Glutamatergic neuron (in vitro differentiated cells): ENCODE measurements at regions not wholly inside any gene's neighbourhood (a gene's known extent, or its start where the extent isn't known, plus 50 kb on each side); places are given as distances from the start of the nearest gene placed in this dataset.
"Not testable (repeated sequence)": the region's sequence is repeated elsewhere in the genome, so short reads cannot be mapped to it uniquely, and the experiment has no call there.

ENCODE experiments used
- DNase-seq: peaks from one replicate; pipeline ENCODE4 v3.0.0; 2022
- H3K27ac Mint-ChIP-seq: one replicate; pipeline ENCODE4 v1.8.0; 2020; ENCODE audit warnings: mild to moderate bottlenecking, mixed read lengths, inconsistent platforms; ENCODE audit not compliant: unreplicated experiment
- H3K27me3 Mint-ChIP-seq: one replicate; pipeline ENCODE4 v1.8.0; 2020; ENCODE audit warnings: mild to moderate bottlenecking, moderate library complexity, mixed read lengths, inconsistent platforms; ENCODE audit not compliant: unreplicated experiment
- H3K36me3 Mint-ChIP-seq: one replicate; pipeline ENCODE4 v1.8.0; 2020; ENCODE audit warnings: mild to moderate bottlenecking, mixed read lengths, inconsistent platforms; ENCODE audit not compliant: unreplicated experiment
- H3K4me1 Mint-ChIP-seq: one replicate; pipeline ENCODE4 v1.8.0; 2020; ENCODE audit warnings: mild to moderate bottlenecking, low read depth, mixed read lengths, inconsistent platforms; ENCODE audit not compliant: unreplicated experiment
- H3K4me3 Mint-ChIP-seq: one replicate; pipeline ENCODE4 v1.8.0; 2020; ENCODE audit warnings: mild to moderate bottlenecking, mixed read lengths, inconsistent platforms; ENCODE audit not compliant: unreplicated experiment
- H3K9me3 Mint-ChIP-seq: one replicate; pipeline ENCODE4 v1.8.0; 2020; ENCODE audit warnings: mild to moderate bottlenecking, moderate library complexity, mixed read lengths, inconsistent platforms; ENCODE audit not compliant: unreplicated experiment
- TF ChIP-seq, protein P1 (sequence below): fragments of 200-600 bp; sonication (generic); IDR thresholded peaks from one replicate; pipeline ENCODE4 v1.5.0; 2021; ENCODE audit not compliant: partially characterized antibody, unreplicated experiment

DNA sequence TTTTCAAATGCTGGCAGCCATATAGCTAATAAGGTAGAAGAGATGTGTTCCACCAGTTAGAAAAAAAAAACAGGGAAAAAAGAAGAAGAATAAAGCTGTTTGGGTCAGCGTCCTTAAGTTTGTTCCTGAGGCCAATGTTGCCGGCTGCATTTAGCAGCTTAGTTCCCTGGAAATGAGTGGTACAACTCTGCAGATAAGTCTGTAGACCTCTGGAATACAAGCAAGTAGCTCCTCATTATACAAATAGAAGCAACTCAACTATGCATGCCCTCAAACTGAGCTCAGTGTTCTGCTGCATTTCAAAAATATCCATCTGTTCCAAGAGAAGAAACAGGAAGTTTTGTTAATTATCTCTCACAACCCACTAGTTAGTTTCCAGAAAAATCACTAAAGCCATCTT, 181.2 kb upstream of the PKN2 start:
- no peaks in the 10 kb centered on the region for H3K4me1 Mint-ChIP-seq
- no peak overlapping the region for H3K27ac Mint-ChIP-seq
- peaks cover 2% of the 10 kb centered on the region for H3K27me3 Mint-ChIP-seq
- no peak overlapping the region for H3K4me3 Mint-ChIP-seq
- DNase-seq = no peak
- peaks cover 4% of the 10 kb centered on the region for H3K9me3 Mint-ChIP-seq
- no peaks in the 10 kb centered on the region for H3K36me3 Mint-ChIP-seq
- TF ChIP-seq, protein P1, sequence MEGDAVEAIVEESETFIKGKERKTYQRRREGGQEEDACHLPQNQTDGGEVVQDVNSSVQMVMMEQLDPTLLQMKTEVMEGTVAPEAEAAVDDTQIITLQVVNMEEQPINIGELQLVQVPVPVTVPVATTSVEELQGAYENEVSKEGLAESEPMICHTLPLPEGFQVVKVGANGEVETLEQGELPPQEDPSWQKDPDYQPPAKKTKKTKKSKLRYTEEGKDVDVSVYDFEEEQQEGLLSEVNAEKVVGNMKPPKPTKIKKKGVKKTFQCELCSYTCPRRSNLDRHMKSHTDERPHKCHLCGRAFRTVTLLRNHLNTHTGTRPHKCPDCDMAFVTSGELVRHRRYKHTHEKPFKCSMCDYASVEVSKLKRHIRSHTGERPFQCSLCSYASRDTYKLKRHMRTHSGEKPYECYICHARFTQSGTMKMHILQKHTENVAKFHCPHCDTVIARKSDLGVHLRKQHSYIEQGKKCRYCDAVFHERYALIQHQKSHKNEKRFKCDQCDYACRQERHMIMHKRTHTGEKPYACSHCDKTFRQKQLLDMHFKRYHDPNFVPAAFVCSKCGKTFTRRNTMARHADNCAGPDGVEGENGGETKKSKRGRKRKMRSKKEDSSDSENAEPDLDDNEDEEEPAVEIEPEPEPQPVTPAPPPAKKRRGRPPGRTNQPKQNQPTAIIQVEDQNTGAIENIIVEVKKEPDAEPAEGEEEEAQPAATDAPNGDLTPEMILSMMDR = no peak

DNA sequence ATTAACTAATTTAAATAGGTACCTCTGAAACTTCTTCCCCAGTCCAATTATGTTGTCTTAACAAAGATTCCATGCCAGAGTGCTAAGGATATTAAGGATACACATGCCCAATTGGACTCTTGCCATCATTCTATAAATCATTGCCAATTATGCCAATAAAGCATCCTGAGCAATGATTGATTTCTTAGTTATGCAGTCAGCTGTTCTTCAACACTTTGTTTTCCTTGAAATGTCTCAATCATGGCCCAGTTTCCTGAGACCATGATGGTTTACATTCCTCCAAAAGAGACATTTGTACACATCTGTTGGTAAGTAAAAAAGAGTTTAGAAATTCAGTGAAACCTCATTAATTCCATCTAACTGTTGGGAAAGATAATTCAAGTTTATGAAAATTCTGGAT, 180.4 kb upstream of the PKN2 start:
- Mint-ChIP-seq H3K4me3 (no peak overlapping the region), H3K36me3 (no peaks in the 10 kb centered on the region), H3K4me1 (no peaks in the 10 kb centered on the region), H3K27ac (no peak overlapping the region), H3K9me3 (peaks cover 4% of the 10 kb centered on the region), H3K27me3 (peaks cover 2% of the 10 kb centered on the region)
- TF ChIP-seq, protein P1 = no peak
- no peak for DNase-seq

DNA sequence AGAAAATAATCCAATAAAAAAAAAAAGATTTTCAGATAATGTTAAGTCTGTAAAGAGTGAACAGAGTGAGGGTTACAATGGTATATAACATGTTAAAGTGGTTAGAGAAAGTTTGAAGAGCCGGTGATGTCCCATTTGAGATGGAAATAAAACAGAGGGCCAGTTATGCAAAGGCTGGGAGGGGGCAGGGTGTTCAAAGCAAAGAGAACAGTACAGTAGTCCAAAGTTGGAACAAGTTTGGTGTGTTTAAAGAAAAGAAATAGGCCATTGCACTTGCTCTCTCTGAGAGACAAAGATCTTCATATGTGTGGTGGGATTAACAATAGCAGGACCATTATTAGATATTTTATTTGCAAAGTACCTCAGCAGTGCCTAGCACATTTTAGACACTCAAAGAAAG, 179.5 kb upstream of the PKN2 start:
- Mint-ChIP-seq H3K27me3 (peaks cover 2% of the 10 kb centered on the region), H3K27ac (no peak overlapping the region), H3K36me3 (no peaks in the 10 kb centered on the region), H3K4me3 (no peak overlapping the region), H3K9me3 (peaks cover 4% of the 10 kb centered on the region), H3K4me1 (no peaks in the 10 kb centered on the region)
- TF ChIP-seq, protein P1 = no peak
- no peak for DNase-seq

DNA sequence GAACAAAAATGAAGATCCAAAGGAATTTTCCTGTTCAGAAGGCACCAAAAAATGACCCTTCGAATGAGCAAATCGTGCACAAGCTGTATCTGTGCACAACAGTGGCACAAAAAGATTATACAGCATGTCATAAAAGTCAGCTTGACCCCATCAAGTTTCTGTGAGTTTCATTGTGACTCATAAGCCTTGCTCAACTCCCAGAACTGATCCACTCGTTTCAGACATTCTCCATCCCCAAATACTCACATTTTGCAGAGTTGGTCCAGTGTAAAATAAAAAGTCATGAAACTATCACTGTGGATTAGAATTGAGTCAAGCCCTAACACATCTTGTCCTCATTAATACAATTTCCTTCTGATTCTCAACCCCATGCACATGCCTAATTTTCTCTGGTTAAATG, 174.7 kb upstream of the PKN2 start:
- Mint-ChIP-seq H3K27ac (no peak overlapping the region), H3K4me1 (no peaks in the 10 kb centered on the region), H3K36me3 (no peaks in the 10 kb centered on the region), H3K27me3 (peaks cover 2% of the 10 kb centered on the region), H3K4me3 (no peak overlapping the region), H3K9me3 (peaks cover 4% of the 10 kb centered on the region)
- DNase-seq = no peak
- TF ChIP-seq, protein P1 = no peak

DNA sequence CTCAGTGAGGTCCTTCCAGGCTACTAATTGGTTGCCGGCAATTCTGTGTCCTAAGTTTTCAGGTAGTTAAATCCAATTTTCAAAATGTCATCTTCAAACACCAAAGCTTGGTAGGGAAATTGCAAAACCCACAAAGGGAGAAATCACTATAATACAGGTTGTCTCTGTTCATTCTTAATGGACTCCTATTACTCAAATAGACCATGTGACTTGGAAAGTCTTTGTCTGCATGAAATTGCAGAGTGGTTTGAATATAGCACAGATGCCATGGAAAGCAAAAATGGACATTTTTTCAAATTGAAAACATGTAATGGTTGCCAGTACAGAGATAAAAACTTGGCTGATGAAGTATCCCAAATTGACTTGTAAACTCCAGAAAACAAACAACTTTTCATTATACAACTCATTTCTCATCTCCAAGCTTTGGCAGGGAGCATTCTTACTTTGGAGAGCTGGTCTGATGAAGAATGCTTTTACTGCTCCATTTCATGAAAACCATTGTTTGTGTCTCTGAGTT, 169.5 kb upstream of the PKN2 start:
- H3K4me3 Mint-ChIP-seq = no peak overlapping the region
- no peaks in the 10 kb centered on the region for H3K4me1 Mint-ChIP-seq
- no peaks in the 10 kb centered on the region for H3K9me3 Mint-ChIP-seq
- no peaks in the 10 kb centered on the region for H3K36me3 Mint-ChIP-seq
- TF ChIP-seq, protein P1 = no peak
- no peaks in the 10 kb centered on the region for H3K27me3 Mint-ChIP-seq
- H3K27ac Mint-ChIP-seq = no peak overlapping the region
- DNase-seq = no peak

DNA sequence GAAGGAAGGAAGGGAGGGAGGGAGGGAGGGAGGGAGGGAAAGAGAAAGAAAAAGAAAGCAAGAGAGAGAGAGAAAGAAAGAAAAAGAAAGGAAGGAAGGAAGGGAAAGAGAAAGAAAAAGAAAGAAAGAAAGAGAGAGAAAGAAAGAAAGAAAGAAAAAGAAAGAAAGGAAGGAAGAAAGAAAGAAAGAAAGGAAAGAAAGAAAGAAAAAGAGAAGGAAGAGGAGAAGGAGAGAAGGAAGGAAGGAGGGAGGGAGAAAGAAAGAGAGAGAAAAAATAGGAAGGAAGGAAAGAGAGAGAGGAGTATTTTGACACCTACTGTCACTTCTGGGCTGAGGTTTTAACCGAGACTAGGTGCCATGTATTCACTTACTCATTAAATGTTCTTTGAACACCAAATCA, 166.6 kb upstream of the PKN2 start:
- not testable (repeated sequence) for H3K4me3 Mint-ChIP-seq, H3K27me3 Mint-ChIP-seq, H3K36me3 Mint-ChIP-seq, DNase-seq, H3K4me1 Mint-ChIP-seq, H3K27ac Mint-ChIP-seq, H3K9me3 Mint-ChIP-seq
